ENCODE measurements at regions not wholly inside any gene's neighbourhood (a gene's known extent, or its start where the extent isn't known, plus 50 kb on each side); places are given as distances from the start of the nearest gene placed in this dataset.

DNA sequence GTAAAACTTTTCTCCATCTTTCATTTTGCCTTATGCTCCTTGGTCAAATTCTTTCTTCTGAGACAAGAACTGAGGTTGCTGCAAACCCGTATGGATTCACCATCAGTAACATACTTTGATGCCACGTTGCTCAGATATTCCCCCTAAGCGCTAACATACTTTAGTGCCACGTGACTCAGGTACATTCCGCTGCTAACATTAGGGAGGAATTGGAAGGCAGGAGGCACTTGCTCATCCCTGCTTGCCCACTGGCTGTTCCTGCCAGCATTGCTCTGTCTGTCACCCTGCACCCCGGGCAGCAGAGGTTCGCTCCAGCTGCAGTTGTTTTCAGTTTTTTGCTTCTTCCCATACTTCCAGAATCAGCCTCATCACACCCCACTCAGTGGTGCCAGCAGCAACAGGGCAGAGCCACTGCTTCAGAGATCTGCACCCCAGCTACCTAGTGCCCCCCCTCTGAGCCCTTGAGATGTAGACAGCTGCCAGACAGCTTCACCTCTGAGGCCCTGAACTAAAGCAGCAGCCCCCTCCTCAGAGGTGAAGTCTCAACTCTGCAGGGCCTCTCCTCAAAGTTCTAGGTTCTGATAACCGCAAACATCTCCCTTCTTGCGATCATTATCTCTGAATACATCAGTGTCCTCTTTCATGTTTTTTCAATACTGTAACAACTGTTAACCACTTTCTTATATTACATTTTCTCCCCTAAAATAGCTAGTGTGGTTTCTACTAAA, 228.0 kb upstream of the KIF2A start:
- Histone ChIP-seq H3K4me3 (replicated peaks in 1 of 3; ENCODE audit: insufficient read depth in 1 of 3, low read depth in 1 of 3, low read length in 3 of 3) (no peak overlapping the region), H3K4me1 (ENCODE audit: control insufficient read depth, extremely low read depth, insufficient read depth, low read length) (no peaks in the 10 kb centered on the region), H2AFZ (ENCODE audit: low read depth, low read length) (no peak overlapping the region), H3K27ac (ENCODE audit: insufficient read depth, low read depth, low read length) (no peak overlapping the region), H3K9ac (replicated peaks; ENCODE audit: extremely low read depth, insufficient read depth, low read length) (no peak overlapping the region), H3K9me3 (replicated peaks; ENCODE audit: control insufficient read depth, insufficient read depth, low read length) (no peaks in the 10 kb centered on the region), H3K36me3 (ENCODE audit: control insufficient read depth in 2 of 2, extremely low read depth in 1 of 2, insufficient read depth in 2 of 2, low read length in 2 of 2) (no peaks in the 10 kb centered on the region), H3K79me2 (ENCODE audit: control insufficient read depth, insufficient read depth, low read length) (no peaks in the 10 kb centered on the region), H3K9me1 (replicated peaks; ENCODE audit: control insufficient read depth, extremely low read depth, insufficient read depth, low read length) (no peaks in the 10 kb centered on the region), H3K4me2 (ENCODE audit: insufficient read depth, low read length) (no peak overlapping the region), H4K20me1 (replicated peaks; ENCODE audit: control insufficient read depth, extremely low read depth, insufficient read depth, low read length) (no peaks in the 10 kb centered on the region), H3K27me3 (ENCODE audit: control insufficient read depth in 2 of 2, insufficient read depth in 2 of 2, low read length in 2 of 2) (peaks cover 0 to 2% of the 10 kb centered on the region in 2 experiments)
- dilution Hi-C loops (cut with MboI; ENCODE audit: extremely low pct_ligation_motif_present, low sequenced_read_pairs) (no loop called here), intact Hi-C loops (cut with micrococcal nuclease) (no loop called here)
- DNase-seq (ENCODE audit: low read depth, low spot score) (no peak), FAIRE-seq (no peak)
- ChIA-PET POLR2A (no interaction called here), CTCF (no interaction called here)
- TF ChIP-seq POLR2AphosphoS5 (IDR thresholded peaks at IDR 0.05; ENCODE audit: insufficient read depth, low read depth, low read length) (no peak), JUN (IDR thresholded peaks at IDR 0.05; ENCODE audit: borderline replicate concordance, insufficient read depth, insufficient read length, low read depth) (no peak)
- TF ChIP-seq, protein P1, sequence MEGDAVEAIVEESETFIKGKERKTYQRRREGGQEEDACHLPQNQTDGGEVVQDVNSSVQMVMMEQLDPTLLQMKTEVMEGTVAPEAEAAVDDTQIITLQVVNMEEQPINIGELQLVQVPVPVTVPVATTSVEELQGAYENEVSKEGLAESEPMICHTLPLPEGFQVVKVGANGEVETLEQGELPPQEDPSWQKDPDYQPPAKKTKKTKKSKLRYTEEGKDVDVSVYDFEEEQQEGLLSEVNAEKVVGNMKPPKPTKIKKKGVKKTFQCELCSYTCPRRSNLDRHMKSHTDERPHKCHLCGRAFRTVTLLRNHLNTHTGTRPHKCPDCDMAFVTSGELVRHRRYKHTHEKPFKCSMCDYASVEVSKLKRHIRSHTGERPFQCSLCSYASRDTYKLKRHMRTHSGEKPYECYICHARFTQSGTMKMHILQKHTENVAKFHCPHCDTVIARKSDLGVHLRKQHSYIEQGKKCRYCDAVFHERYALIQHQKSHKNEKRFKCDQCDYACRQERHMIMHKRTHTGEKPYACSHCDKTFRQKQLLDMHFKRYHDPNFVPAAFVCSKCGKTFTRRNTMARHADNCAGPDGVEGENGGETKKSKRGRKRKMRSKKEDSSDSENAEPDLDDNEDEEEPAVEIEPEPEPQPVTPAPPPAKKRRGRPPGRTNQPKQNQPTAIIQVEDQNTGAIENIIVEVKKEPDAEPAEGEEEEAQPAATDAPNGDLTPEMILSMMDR (IDR thresholded peaks at IDR 0.05; ENCODE audit: extremely low read depth in 1 of 2, insufficient read depth in 1 of 2, low read depth in 1 of 2, low read length in 2 of 2) = no peak
- no TSS peak for BruUV-seq (replicated peaks)

DNA sequence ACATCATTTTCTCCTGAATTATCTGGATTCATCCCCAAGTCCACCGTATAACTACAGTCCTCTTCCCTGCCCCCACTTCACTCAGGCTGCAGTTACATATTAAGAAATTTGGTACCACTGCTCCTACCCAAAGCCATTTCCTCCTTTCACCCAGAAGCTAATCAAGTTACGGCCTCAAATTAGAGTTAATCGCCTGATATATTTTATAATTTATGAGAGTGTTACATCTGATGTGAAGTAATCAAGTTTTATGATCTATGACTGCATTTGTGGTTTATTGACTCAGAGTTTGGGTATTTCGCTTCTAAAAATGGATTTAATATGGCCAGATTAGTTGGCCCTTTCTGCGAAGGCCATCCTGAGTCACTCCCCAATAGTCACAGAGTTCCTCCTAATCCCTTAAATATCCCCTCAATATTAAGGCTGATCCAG, 223.6 kb upstream of the KIF2A start:
- Histone ChIP-seq H3K4me2 (ENCODE audit: insufficient read depth, low read length) (no peak overlapping the region), H3K9me1 (replicated peaks; ENCODE audit: control insufficient read depth, extremely low read depth, insufficient read depth, low read length) (no peaks in the 10 kb centered on the region), H3K9ac (replicated peaks; ENCODE audit: extremely low read depth, insufficient read depth, low read length) (no peak overlapping the region), H3K27ac (ENCODE audit: insufficient read depth, low read depth, low read length) (no peak overlapping the region), H3K9me3 (replicated peaks; ENCODE audit: control insufficient read depth, insufficient read depth, low read length) (no peaks in the 10 kb centered on the region), H3K4me1 (ENCODE audit: control insufficient read depth, extremely low read depth, insufficient read depth, low read length) (no peaks in the 10 kb centered on the region), H3K79me2 (ENCODE audit: control insufficient read depth, insufficient read depth, low read length) (no peaks in the 10 kb centered on the region), H2AFZ (ENCODE audit: low read depth, low read length) (no peak overlapping the region), H3K27me3 (ENCODE audit: control insufficient read depth in 2 of 2, insufficient read depth in 2 of 2, low read length in 2 of 2) (peaks cover 0 to 2% of the 10 kb centered on the region in 2 experiments), H3K36me3 (ENCODE audit: control insufficient read depth in 2 of 2, extremely low read depth in 1 of 2, insufficient read depth in 2 of 2, low read length in 2 of 2) (no peaks in the 10 kb centered on the region), H4K20me1 (replicated peaks; ENCODE audit: control insufficient read depth, extremely low read depth, insufficient read depth, low read length) (no peaks in the 10 kb centered on the region), H3K4me3 (replicated peaks in 1 of 3; ENCODE audit: insufficient read depth in 1 of 3, low read depth in 1 of 3, low read length in 3 of 3) (no peak overlapping the region)
- intact Hi-C loops (cut with micrococcal nuclease) (no loop called here), dilution Hi-C loops (cut with MboI; ENCODE audit: extremely low pct_ligation_motif_present, low sequenced_read_pairs) (no loop called here)
- DNase-seq (ENCODE audit: low read depth, low spot score) = no peak
- POLR2A ChIA-PET = no interaction called here
- FAIRE-seq = no peak
- TF ChIP-seq FOS (IDR thresholded peaks at IDR 0.05; ENCODE audit: borderline replicate concordance, insufficient read depth, low read length) (peak; percentile 14), POLR2A (IDR thresholded peaks at IDR 0.05; ENCODE audit: low read depth, low read length) (no peak)
- CTCF ChIA-PET = no interaction called here
- BruUV-seq (replicated peaks) = no TSS peak
